Naive thymus-derived CD4-positive, alpha-beta T cell (primary cell): ENCODE measurements at regions not wholly inside any gene's neighbourhood (a gene's known extent, or its start where the extent isn't known, plus 50 kb on each side); places are given as distances from the start of the nearest gene placed in this dataset.

Source experiments
- ATAC-seq: fragments of 150-1000 bp; cut with Tn5 transposase; 2 replicates; pipeline ENCODE4 v1.10.0; 2021; ENCODE audit warnings: mild to moderate bottlenecking, moderate library complexity
- CTCF ChIA-PET: fragments of 350-600 bp; sonication (Branson Sonifier 250); formaldehyde crosslinking; loops from one replicate; lab custom pipeline; 2021; ENCODE audit warnings: antibody characterized with exemption; lab: Charles Lee
- POLR2A ChIA-PET: fragments of 350-600 bp; sonication (Branson Sonifier 250); formaldehyde crosslinking; loops from one replicate; lab custom pipeline; 2021; ENCODE audit warnings: antibody characterized with exemption, inconsistent platforms; lab: Charles Lee
- DNase-seq, 9 donors: peaks; one replicate each; pipeline versions ENCODE4 v3.0.0 to v3.0.0-alpha.2; 2020 to 2022; ENCODE audit warnings: mixed read lengths in 1 of 9
- H3K27ac ChIP-seq: one replicate; pipeline ENCODE4 v1.7.0; 2013; ENCODE audit warnings: mild to moderate bottlenecking, low read depth, low read length, moderate library complexity
- H3K27me3 ChIP-seq, 2 donors: one replicate each; pipeline ENCODE4 v1.7.0; 2013; ENCODE audit warnings: low read length in 2 of 2, mild to moderate bottlenecking in 2 of 2, moderate library complexity in 2 of 2; ENCODE audit not compliant: control insufficient read depth in 2 of 2, insufficient read depth in 2 of 2
- H3K36me3 ChIP-seq, 3 experiments: 1 replicate in 2 of 3; 2 replicates in 1 of 3; pipeline ENCODE4 v1.7.0; 2013; ENCODE audit warnings: low read length in 3 of 3, mild to moderate bottlenecking in 3 of 3, moderate library complexity in 1 of 3; ENCODE audit not compliant: insufficient read depth in 3 of 3, control insufficient read depth in 2 of 3
- H3K4me1 ChIP-seq, 2 donors: one replicate each; pipeline ENCODE4 v1.7.0; 2013; ENCODE audit warnings: low read length in 2 of 2, mild to moderate bottlenecking in 2 of 2, moderate library complexity in 1 of 2; ENCODE audit not compliant: control insufficient read depth in 2 of 2, insufficient read depth in 2 of 2
- H3K4me3 ChIP-seq: 2 replicates; pipeline ENCODE4 v1.7.0; 2013; ENCODE audit warnings: mild to moderate bottlenecking, low read length
- H3K9me3 ChIP-seq, 3 experiments: 1 replicate in 2 of 3; 2 replicates in 1 of 3; pipeline ENCODE4 v1.7.0; 2013; ENCODE audit warnings: low read length in 3 of 3; ENCODE audit not compliant: control insufficient read depth in 2 of 3
- H3K27ac Mint-ChIP-seq, 9 donors: one replicate each; pipeline ENCODE4 v1.8.0; 2020 to 2022; ENCODE audit warnings: mixed read lengths in 9 of 9, mild to moderate bottlenecking in 8 of 9, moderate library complexity in 5 of 9, inconsistent platforms in 2 of 9
- H3K27me3 Mint-ChIP-seq, 5 donors: one replicate each; pipeline ENCODE4 v1.8.0; 2021 to 2022; ENCODE audit warnings: mixed read lengths in 5 of 5, mild to moderate bottlenecking in 1 of 5
- H3K36me3 Mint-ChIP-seq, 5 donors: one replicate each; pipeline ENCODE4 v1.8.0; 2020 to 2022; ENCODE audit warnings: mixed read lengths in 5 of 5, mild to moderate bottlenecking in 3 of 5, inconsistent platforms in 1 of 5
- H3K4me1 Mint-ChIP-seq, 7 donors: one replicate each; pipeline ENCODE4 v1.8.0; 2020 to 2022; ENCODE audit warnings: mixed read lengths in 7 of 7, mild to moderate bottlenecking in 3 of 7, inconsistent platforms in 1 of 7
- H3K4me3 Mint-ChIP-seq, 10 donors: one replicate each; pipeline ENCODE4 v1.8.0; 2020 to 2022; ENCODE audit warnings: mild to moderate bottlenecking in 10 of 10, mixed read lengths in 10 of 10, moderate library complexity in 6 of 10, inconsistent platforms in 2 of 10
- H3K9me3 Mint-ChIP-seq, 11 donors: one replicate each; pipeline ENCODE4 v1.8.0; 2020 to 2022; ENCODE audit warnings: mixed read lengths in 11 of 11, mild to moderate bottlenecking in 4 of 11, inconsistent platforms in 1 of 11, moderate library complexity in 1 of 11
- intact Hi-C, 2 donors: fragments of 100-400 bp; cut with micrococcal nuclease; formaldehyde crosslinking; loops; one replicate each; pipeline ENCODE4 v1.15.1; 2023

GRCh38 chr16:48105976-48106375, 49.8 kb downstream of the ABCC12 start:
- no peak overlapping the region for H3K27ac ChIP-seq
- ChIA-PET POLR2A (no interaction called here), CTCF (no interaction called here)
- H3K4me3 Mint-ChIP-seq = no peak overlapping the region
- ATAC-seq = no peak
- H3K36me3 Mint-ChIP-seq = no peaks in the 10 kb centered on the region
- peaks cover 0 to 6% (median 0%) of the 10 kb centered on the region in 7 donors for H3K4me1 Mint-ChIP-seq
- H3K9me3 ChIP-seq = no peaks in the 10 kb centered on the region
- H3K4me1 ChIP-seq = no peaks in the 10 kb centered on the region
- H3K9me3 Mint-ChIP-seq = peaks cover 0 to 2% (median 0%) of the 10 kb centered on the region in 11 donors
- no peaks in the 10 kb centered on the region for H3K27me3 ChIP-seq
- peaks cover 3 to 24% (median 9%) of the 10 kb centered on the region in 5 donors for H3K27me3 Mint-ChIP-seq
- H3K36me3 ChIP-seq = no peaks in the 10 kb centered on the region
- H3K4me3 ChIP-seq = no peak overlapping the region
- no peak for DNase-seq
- intact Hi-C loops = no loop called here
- no peak overlapping the region for H3K27ac Mint-ChIP-seq

GRCh38 chr16:48105456-48105855, 50.3 kb downstream of the ABCC12 start:
- CTCF ChIA-PET = no interaction called here
- Mint-ChIP-seq H3K9me3 (peaks cover 0 to 2% (median 0%) of the 10 kb centered on the region in 11 donors), H3K4me3 (no peak overlapping the region), H3K4me1 (peaks cover 0 to 6% (median 0%) of the 10 kb centered on the region in 7 donors), H3K27ac (no peak overlapping the region), H3K27me3 (peaks cover 3 to 24% (median 9%) of the 10 kb centered on the region in 5 donors), H3K36me3 (no peaks in the 10 kb centered on the region)
- POLR2A ChIA-PET = no interaction called here
- intact Hi-C loops = no loop called here
- ATAC-seq (no peak), DNase-seq (no peak)
- Histone ChIP-seq H3K27me3 (no peaks in the 10 kb centered on the region), H3K9me3 (no peaks in the 10 kb centered on the region), H3K36me3 (no peaks in the 10 kb centered on the region), H3K4me1 (no peaks in the 10 kb centered on the region), H3K27ac (no peak overlapping the region), H3K4me3 (no peak overlapping the region)

- H3K4me1 Mint-ChIP-seq = peaks cover 0 to 6% (median 0%) of the 10 kb centered on the region in 7 donors
- no peaks in the 10 kb centered on the region for H3K4me1 ChIP-seq
- ATAC-seq (no peak), DNase-seq (no peak)
- H3K36me3 Mint-ChIP-seq = no peaks in the 10 kb centered on the region
- H3K36me3 ChIP-seq = no peaks in the 10 kb centered on the region
- ChIA-PET POLR2A (no interaction called here), CTCF (no interaction called here)
- no peak overlapping the region for H3K27ac ChIP-seq
- no peaks in the 10 kb centered on the region for H3K27me3 ChIP-seq
- H3K27ac Mint-ChIP-seq = no peak overlapping the region
- intact Hi-C loops = no loop called here
- H3K4me3 ChIP-seq = no peak overlapping the region
- H3K9me3 Mint-ChIP-seq = peaks cover 0 to 2% (median 0%) of the 10 kb centered on the region in 11 donors
- H3K27me3 Mint-ChIP-seq = peaks cover 3 to 25% (median 9%) of the 10 kb centered on the region in 5 donors
- no peaks in the 10 kb centered on the region for H3K9me3 ChIP-seq
- H3K4me3 Mint-ChIP-seq = no peak overlapping the region
These were observed 52.2 kb downstream of the ABCC12 start for GRCh38 chr16:48103591-48103990.

GRCh38 chr16:48102083-48103008, 53.4 kb downstream of the ABCC12 start:
- no peak overlapping the region for H3K27ac Mint-ChIP-seq
- intact Hi-C loops = no loop called here
- Histone ChIP-seq H3K36me3 (no peaks in the 10 kb centered on the region), H3K27ac (no peak overlapping the region), H3K9me3 (no peaks in the 10 kb centered on the region), H3K4me3 (no peak overlapping the region), H3K27me3 (no peaks in the 10 kb centered on the region), H3K4me1 (no peaks in the 10 kb centered on the region)
- H3K4me3 Mint-ChIP-seq = no peak overlapping the region
- peaks cover 0 to 6% (median 0%) of the 10 kb centered on the region in 7 donors for H3K4me1 Mint-ChIP-seq
- ChIA-PET POLR2A (no interaction called here), CTCF (no interaction called here)
- H3K27me3 Mint-ChIP-seq = peaks cover 3 to 28% (median 9%) of the 10 kb centered on the region in 5 donors
- no peaks in the 10 kb centered on the region for H3K36me3 Mint-ChIP-seq
- DNase-seq (no peak), ATAC-seq (no peak)
- H3K9me3 Mint-ChIP-seq = peaks cover 0 to 4% (median 0%) of the 10 kb centered on the region in 11 donors

GRCh38 chr16:48101069-48101674, 54.6 kb downstream of the ABCC12 start:
- CTCF ChIA-PET = no interaction called here

GRCh38 chr16:48099455-48099854, 56.3 kb downstream of the ABCC12 start:
- Histone ChIP-seq H3K36me3 (no peaks in the 10 kb centered on the region), H3K4me1 (no peaks in the 10 kb centered on the region), H3K27ac (no peak overlapping the region), H3K9me3 (no peaks in the 10 kb centered on the region), H3K27me3 (no peaks in the 10 kb centered on the region), H3K4me3 (no peak overlapping the region)
- Mint-ChIP-seq H3K9me3 (peaks cover 0 to 6% (median 0%) of the 10 kb centered on the region in 11 donors), H3K4me3 (no peak overlapping the region), H3K27me3 (peaks cover 3 to 21% (median 17%) of the 10 kb centered on the region in 5 donors), H3K36me3 (no peaks in the 10 kb centered on the region), H3K4me1 (peaks cover 0 to 6% (median 0%) of the 10 kb centered on the region in 7 donors), H3K27ac (no peak overlapping the region)
- no peak for DNase-seq
- ATAC-seq = no peak
- intact Hi-C loops = no loop called here
- ChIA-PET CTCF (no interaction called here), POLR2A (no interaction called here)

More at GRCh38 chr16:48101069-48101674, 54.6 kb downstream of the ABCC12 start:
- H3K4me1 Mint-ChIP-seq = peaks cover 0 to 6% (median 0%) of the 10 kb centered on the region in 7 donors
- Histone ChIP-seq H3K27me3 (no peaks in the 10 kb centered on the region), H3K4me3 (no peak overlapping the region), H3K4me1 (no peaks in the 10 kb centered on the region), H3K36me3 (no peaks in the 10 kb centered on the region), H3K27ac (no peak overlapping the region), H3K9me3 (no peaks in the 10 kb centered on the region)
- intact Hi-C loops = no loop called here
- no peak overlapping the region for H3K27ac Mint-ChIP-seq
- no peaks in the 10 kb centered on the region for H3K36me3 Mint-ChIP-seq
- peaks cover 3 to 24% (median 13%) of the 10 kb centered on the region in 5 donors for H3K27me3 Mint-ChIP-seq
- POLR2A ChIA-PET = no interaction called here
- no peak for ATAC-seq
- peak in 1 of 9 donors; percentile 38 for DNase-seq
- H3K4me3 Mint-ChIP-seq = no peak overlapping the region
- peaks cover 0 to 4% (median 0%) of the 10 kb centered on the region in 11 donors for H3K9me3 Mint-ChIP-seq
